H54 (cell line): ENCODE measurements at regions not wholly inside any gene's neighbourhood (a gene's known extent, or its start where the extent isn't known, plus 50 kb on each side); places are given as distances from the start of the nearest gene placed in this dataset.

Experiments
- DNase-seq: peaks from one replicate; pipeline ENCODE4 v3.0.0; 2011; ENCODE audit warnings: low spot score, mixed read lengths; ENCODE audit not compliant: insufficient read length
- FAIRE-seq: peaks from 3 replicates; lab custom pipeline; 2011; peaks lifted over from hg19 to GRCh38; lab: Jason Lieb, UNC
- POLR2A ChIP-seq: IDR thresholded peaks from 2 replicates; pipeline ENCODE4 v1.6.1; 2011; ENCODE audit warnings: low read depth, mild to moderate bottlenecking, low read length

DNA sequence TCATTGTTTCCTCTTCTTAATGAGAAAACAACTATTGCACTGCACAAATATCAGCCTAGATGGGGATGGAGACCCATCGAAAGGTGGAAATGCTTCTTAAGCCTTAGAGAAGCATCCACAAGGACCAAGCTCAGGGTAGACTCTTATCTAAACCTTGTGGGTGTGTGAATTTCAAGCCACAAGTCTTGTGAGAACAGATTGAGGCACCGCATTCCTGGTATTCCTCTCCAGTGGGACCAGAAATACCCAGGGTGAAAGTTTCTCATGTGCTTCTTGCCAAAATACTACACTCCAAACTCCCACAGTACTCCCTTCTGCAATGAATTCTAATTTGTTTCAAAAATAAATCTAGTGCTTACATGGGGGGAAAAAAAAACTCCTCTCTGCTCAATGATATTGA, 375.6 kb downstream of the PDGFC start:
- no peak for FAIRE-seq
- no peak for DNase-seq
- TF ChIP-seq POLR2A: no peak

DNA sequence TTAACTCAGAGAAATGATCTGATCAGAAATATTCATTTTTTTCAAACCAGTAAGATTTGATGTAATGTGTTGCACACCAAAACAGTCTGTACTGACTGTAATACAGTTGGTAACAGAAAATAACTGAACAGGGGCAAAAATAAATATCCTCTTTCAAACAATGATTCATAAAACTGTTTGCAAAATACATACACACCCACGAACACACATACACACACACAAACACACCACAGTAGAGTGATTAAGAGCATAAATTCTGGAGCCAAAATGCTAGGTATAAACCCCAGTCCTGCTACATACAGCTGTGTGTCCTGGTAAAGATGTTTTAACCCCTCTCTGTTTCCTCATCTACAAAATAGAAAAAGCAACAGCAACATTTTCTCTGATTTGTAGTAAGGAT, 376.6 kb downstream of the PDGFC start:
- FAIRE-seq (no peak), DNase-seq (no peak)
- TF ChIP-seq POLR2A: no peak

DNA sequence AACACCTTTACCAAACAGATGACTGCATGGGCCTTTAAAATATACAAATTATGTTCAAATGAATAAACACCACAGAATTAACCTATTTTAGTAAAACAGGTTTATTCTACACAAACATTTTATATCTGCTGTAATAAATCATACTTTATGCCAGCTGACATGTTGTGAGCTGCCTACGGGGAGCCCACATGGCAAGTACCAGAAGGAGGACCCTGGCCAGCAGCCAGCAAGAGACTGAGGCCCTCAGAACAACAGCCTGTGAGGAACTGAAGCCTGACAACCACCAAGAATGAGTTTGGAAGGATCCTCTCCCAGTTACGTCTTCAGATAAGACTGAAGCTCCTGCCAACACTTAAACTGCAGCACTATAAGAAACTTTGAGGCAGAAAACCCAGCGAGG, 377.0 kb downstream of the PDGFC start:
- no peak for FAIRE-seq
- TF ChIP-seq POLR2A: no peak
- no peak for DNase-seq

DNA sequence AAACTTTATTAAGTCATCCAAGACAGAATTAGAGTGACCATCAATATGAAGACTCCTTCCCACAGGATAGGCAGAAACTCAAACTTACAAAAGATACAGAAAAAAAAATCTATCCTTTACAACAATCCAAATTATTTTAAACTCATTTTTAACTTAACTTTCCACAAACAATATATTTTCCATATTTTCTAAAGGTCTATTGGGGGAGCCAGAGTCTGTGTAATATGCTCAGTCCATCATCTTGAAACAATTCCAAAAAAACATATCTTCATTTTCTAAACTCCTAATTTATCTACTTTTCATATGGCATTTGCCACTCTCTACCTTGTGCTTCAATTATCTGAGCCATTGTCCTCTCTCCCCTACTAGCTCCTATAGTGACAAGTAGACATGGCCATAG, 378.1 kb downstream of the PDGFC start:
- no peak for TF ChIP-seq POLR2A
- no peak for DNase-seq
- FAIRE-seq: no peak

GRCh38 chr4:156591679-156592078, 379.9 kb downstream of the PDGFC start:
- FAIRE-seq: no peak
- no peak for DNase-seq
- no peak for TF ChIP-seq POLR2A

DNA sequence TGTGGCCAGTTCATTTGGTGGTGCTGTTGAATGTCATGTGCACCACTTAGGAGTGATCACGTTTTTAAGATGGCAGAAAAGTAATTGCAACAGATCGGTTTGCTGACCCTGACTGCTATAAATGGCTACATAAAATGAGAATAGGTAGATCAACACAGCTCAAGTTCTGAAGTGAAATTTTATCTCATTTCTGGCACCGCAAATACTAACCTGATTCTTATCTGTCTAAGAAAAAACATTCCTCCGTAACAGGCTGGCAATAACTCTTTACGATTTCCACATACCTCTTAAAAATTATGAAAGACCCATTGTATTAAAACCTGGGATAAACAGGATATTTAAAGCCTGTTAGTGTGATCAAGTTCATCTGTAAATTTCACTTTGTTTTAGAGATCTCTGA, 387.5 kb downstream of the PDGFC start:
- no peak for TF ChIP-seq POLR2A
- DNase-seq (no peak), FAIRE-seq (peak; percentile 72)

GRCh38 chr4:156583265-156583664, 388.3 kb downstream of the PDGFC start:
- no peak for TF ChIP-seq POLR2A
- DNase-seq: no peak
- no peak for FAIRE-seq

DNA sequence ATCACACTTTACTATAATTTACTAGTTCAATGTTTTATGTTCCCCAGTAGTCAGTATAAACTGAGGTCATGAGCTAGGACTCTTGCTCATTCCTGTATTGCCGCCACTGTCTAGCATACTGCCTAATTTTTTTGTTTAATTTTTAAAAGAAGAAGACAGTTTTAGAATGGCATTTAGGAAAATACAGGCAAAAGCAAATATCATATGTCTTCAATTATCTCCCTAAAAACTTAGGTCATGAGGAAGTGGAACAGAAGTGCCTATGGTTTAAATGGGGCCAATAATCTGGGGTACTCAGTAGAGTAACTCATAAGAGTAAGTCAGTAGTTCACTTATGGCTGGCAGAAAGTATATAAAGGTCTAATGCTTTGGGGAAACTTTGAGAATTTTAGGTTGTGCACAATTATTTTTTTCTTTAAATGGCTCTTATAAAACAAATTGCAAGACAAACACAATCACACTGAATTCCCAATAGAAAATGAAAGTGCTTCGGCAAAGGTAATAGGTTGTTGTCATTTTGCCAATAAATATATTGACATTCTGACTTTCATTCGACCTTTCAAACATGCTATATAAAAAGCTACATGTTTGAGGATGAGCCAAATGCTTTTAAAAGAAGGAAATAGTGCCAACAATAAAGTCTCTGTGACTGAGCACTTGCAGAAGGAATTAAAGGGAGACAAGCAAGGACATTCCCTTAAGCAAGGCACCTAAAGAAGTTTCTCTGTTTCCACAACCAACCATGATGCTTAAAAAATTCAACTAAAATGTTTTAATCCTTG, 390.1 kb downstream of the PDGFC start:
- TF ChIP-seq POLR2A: no peak
- FAIRE-seq (no peak), DNase-seq (no peak)

GRCh38 chr4:156578713-156579112, 392.9 kb downstream of the PDGFC start:
- FAIRE-seq (no peak), DNase-seq (no peak)
- no peak for TF ChIP-seq POLR2A

DNA sequence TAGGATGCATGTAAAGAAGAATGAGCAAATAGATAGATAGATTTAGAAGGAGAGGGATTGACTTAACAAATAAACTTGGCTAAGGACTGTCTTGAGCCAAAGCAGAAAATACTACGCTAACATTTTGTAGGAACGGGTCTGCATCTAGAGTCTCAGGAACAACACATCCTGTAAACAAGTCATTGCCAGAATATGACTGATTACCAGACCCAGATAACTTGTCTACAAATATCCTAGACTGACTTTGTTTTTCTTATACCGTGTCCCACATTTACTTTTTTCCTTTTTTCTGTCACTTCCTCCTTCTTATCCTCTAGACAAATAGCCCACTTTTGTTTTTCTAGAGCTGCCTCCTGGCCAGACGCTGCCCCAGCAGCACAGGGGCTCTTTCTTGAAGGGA, 393.6 kb downstream of the PDGFC start:
- DNase-seq (no peak), FAIRE-seq (no peak)
- TF ChIP-seq POLR2A: no peak

DNA sequence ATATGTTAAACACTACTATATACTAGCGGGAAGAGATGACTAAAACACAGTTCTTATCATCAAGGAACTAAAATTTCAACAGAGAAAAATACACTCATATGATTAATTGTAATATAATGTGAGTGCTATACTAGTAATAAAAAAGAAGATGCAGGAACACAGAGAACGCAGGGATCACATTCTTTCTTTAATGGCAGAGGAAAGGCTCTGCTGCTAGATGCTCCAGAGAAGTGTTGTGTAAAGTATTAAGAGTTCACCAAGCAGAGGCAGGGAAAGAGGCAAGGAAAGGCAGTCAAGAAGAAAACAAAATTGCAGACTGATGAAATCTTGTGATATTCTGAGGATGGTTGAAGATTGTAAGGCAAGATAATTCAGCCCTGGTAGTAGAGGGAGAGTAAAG, 394.7 kb downstream of the PDGFC start:
- DNase-seq (no peak), FAIRE-seq (no peak)
- TF ChIP-seq POLR2A: no peak

DNA sequence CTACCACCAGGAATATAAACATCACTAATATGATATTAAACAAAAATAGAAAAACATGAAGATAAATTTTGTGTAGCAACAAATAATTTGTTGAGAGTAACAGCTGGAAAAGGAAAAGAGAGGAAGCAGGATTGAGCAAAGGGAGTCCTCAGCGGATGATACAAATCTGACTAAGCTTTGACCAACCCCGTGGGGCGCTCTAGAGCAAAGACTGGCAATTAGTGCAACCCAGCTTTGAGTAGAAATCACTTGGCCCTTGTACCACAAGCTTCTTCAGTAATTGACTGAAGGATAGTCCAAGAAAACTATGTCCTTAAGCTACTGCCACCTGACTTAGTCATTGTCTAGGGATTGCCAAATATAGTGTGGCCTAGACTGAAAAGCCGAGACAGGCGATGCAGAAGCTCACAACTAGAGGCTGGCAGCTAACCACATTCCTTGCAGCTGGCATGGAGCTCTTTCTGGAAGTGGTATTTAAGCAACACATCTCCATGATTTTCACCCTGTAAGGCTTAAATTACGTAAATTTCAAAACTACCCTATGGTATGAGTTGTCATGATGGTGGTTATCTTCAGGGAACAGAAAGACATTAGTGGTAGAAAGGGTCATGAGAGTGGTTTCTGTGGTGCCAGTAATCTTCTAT, 396.0 kb downstream of the PDGFC start:
- DNase-seq (no peak), FAIRE-seq (no peak)
- no peak for TF ChIP-seq POLR2A

DNA sequence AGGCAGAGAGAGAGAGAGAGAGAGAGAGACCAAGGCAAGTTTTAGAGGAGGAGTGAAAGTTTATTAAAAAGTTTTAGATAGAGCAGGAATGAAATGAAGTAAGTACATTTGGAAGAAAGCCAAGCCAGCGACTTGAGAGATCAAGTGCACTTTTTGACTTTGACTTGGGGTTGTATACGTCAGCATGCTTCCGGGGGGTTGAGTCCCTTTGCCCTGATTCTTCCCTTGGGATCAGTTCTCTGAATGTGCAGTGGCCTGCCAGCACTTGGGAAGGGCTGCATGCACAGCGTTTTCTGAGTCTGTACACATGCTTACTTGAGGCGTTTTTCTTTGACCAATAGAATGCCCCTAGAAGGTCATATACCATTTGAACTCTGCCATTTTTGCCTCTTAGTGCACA, 400.5 kb downstream of the PDGFC start:
- FAIRE-seq (no peak), DNase-seq (no peak)
- TF ChIP-seq POLR2A: no peak

DNA sequence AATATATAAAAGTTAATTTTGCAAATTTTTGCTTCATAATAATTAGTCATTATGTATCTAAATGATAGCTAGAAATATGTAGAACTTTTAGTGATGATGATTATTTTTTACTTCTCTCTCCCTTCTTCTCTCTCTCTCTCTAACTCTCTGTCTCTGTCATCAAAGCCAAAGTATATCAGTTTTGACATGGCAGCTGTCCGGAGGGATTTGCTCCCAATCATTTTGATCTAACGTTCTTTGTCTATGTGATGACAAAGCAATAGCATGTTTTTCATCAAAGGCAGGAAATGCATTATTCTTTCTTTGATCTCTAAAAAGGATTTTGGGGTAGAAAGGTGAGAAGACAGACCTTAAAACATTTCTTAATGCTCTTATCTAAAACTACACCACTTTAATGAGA, 402.1 kb downstream of the PDGFC start:
- no peak for TF ChIP-seq POLR2A
- FAIRE-seq (no peak), DNase-seq (no peak)

- no peak for DNase-seq
- no peak for TF ChIP-seq POLR2A
- FAIRE-seq: no peak
Measured at GRCh38 chr4:156568484-156568883, 403.1 kb downstream of the PDGFC start.

GRCh38 chr4:156568041-156568440, 403.6 kb downstream of the PDGFC start:
- FAIRE-seq: no peak
- no peak for DNase-seq
- TF ChIP-seq POLR2A: no peak
